ENCODE measurements at regions not wholly inside any gene's neighbourhood (a gene's known extent, or its start where the extent isn't known, plus 50 kb on each side); places are given as distances from the start of the nearest gene placed in this dataset.

DNA sequence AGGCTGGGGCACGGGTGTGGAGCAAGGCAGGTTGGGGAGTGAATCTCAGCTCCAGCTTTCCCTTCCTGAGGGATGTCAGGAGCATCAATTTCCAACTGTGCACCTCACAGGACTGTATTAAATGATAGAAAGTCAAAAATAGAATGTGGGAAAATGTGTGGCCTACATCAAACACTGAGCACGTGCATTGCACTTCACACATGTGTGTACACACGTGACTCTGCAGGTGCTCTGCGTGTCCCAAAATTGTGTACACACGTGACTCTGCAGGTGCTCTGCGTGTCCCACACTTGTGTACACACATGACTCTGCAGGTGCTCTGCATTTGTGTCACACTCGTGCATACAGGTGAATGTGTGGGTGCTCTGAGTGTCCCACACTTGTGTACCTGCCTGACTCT, 577.2 kb upstream of the SALL3 start:
- peaks cover 3% of the 10 kb centered on the region for H3K9me3 ChIP-seq
- intact Hi-C loops (cut with DNase I): no loop called here
- TF ChIP-seq POLR2A (IDR thresholded peaks at IDR 0.05): no peak
- no peak for TF ChIP-seq CTCF (IDR thresholded peaks at IDR 0.05)
- no peak for TF ChIP-seq POLR2AphosphoS5 (IDR thresholded peaks at IDR 0.05; ENCODE audit: insufficient read depth in 1 of 2, low read depth in 1 of 2)
- no peak overlapping the region for H3K27ac ChIP-seq
- no peaks in the 10 kb centered on the region for H3K36me3 ChIP-seq
- no peaks in the 10 kb centered on the region for H3K27me3 ChIP-seq
- H3K4me3 ChIP-seq: no peak overlapping the region
- DNase-seq (ENCODE audit: extremely low spot score in 2 of 2): no peak
- no peaks in the 10 kb centered on the region for H3K4me1 ChIP-seq

DNA sequence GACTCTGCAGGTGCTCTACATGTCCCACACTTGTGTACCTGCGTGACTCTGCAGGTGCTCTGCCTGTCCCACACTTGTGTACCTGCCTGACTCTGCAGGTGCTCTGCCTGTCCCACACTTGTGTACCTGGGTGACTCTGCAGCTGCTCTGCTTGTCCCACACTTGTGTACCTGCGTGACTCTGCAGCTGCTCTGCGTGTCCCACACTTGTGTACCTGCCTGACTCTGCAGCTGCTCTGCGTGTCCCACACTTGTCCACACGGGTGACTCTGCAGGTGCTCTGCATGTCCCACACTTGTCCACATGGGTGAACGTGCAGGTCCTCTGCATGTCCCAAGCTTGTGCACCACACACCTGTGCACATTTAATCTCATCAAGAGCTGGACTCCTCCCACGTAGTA, 576.7 kb upstream of the SALL3 start:
- Histone ChIP-seq H3K36me3 (no peaks in the 10 kb centered on the region), H3K27me3 (no peaks in the 10 kb centered on the region), H3K4me3 (no peak overlapping the region), H3K27ac (no peak overlapping the region), H3K9me3 (no peaks in the 10 kb centered on the region), H3K4me1 (no peaks in the 10 kb centered on the region)
- intact Hi-C loops (cut with DNase I): no loop called here
- TF ChIP-seq POLR2A (IDR thresholded peaks at IDR 0.05): no peak
- TF ChIP-seq POLR2AphosphoS5 (IDR thresholded peaks at IDR 0.05; ENCODE audit: insufficient read depth in 1 of 2, low read depth in 1 of 2): no peak
- TF ChIP-seq CTCF (IDR thresholded peaks at IDR 0.05): no peak
- no peak for DNase-seq (ENCODE audit: extremely low spot score in 2 of 2)

DNA sequence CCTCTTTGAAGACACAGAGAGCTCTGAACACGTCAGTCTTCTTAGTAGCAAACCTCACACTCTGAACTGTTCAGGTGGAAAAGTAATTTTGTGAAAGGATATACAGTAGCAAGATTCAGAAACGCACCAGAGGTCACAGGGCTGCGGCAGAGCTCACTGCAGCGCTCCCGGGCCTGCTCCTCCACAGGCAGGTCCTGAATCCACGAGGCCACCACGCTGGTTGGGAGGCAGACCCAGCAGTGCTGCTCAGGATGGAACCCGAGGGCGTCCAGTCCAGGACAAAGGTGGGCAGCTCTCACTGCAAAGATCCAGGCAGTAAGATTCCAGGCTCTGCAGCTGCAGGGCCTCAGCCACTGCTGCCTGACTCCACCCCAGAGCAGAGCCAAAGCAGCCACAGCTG, 576.2 kb upstream of the SALL3 start:
- Histone ChIP-seq H3K4me3 (no peak overlapping the region), H3K4me1 (no peaks in the 10 kb centered on the region), H3K27ac (no peak overlapping the region), H3K9me3 (no peaks in the 10 kb centered on the region), H3K27me3 (no peaks in the 10 kb centered on the region), H3K36me3 (no peaks in the 10 kb centered on the region)
- TF ChIP-seq POLR2A (IDR thresholded peaks at IDR 0.05) (no peak), POLR2AphosphoS5 (IDR thresholded peaks at IDR 0.05; ENCODE audit: insufficient read depth in 1 of 2, low read depth in 1 of 2) (no peak), CTCF (IDR thresholded peaks at IDR 0.05) (no peak)
- intact Hi-C loops (cut with DNase I): no loop called here
- no peak for DNase-seq (ENCODE audit: extremely low spot score in 2 of 2)

DNA sequence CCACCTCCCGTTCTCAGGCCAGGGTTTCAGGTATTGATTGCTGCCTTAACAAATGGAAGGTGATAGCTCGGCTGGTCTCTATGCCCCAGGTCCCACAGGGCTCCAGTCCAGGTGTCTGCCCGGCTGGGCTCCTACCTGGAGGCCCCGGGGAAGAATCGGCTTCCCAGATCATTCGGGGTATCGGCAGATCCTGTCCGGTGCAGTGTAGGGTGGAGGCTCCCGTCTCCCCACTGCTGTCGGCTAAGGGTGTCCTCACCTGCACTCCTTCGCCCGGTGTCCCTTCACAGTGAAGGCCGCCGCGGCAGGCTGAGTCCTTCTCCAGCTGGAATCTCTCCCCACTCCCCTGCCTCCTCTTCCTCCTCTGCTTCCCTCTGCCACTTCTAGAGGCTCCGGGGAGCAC, 573.9 kb upstream of the SALL3 start:
- DNase-seq (ENCODE audit: extremely low spot score in 2 of 2): no peak
- TF ChIP-seq POLR2AphosphoS5 (IDR thresholded peaks at IDR 0.05; ENCODE audit: insufficient read depth in 1 of 2, low read depth in 1 of 2) (no peak), CTCF (IDR thresholded peaks at IDR 0.05) (no peak)

DNA sequence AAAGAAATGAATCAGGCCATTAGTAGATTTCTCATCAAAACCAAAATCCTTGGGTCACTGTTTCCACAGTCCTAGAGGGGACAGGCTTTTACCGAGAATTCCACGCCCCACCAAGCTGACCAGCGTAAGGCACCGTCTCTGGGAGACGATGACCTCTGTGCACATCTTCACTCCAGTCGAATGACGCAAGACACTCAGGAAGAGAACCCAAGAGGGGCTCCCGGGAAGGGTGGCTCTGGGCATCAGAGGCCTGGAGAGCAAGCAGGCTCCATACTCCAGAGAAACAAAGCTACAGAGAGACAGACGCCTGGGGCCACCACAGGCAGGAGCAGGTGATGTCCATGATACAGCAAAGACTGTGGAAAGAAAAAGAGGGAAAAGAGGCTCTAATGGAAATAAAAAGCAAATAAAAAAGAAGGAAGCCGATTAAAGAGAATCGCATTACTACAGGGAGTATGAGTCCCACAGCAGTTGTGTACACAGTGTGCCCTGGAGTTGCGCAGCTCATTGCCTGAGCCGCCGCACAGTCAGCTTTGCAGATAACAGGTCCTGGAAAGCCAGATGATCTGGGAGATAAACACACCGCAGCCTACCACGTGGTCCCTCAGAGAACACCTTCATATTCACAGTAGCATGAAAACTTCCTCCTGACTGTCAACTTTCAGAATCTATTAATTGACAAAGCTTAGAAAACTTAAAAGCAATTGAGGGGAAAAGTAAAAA, 572.7 kb upstream of the SALL3 start:
- Histone ChIP-seq H3K36me3 (no peaks in the 10 kb centered on the region), H3K4me1 (no peaks in the 10 kb centered on the region), H3K27ac (no peak overlapping the region), H3K4me3 (no peak overlapping the region), H3K9me3 (no peaks in the 10 kb centered on the region), H3K27me3 (no peaks in the 10 kb centered on the region)
- intact Hi-C loops (cut with DNase I): no loop called here
- TF ChIP-seq POLR2A (IDR thresholded peaks at IDR 0.05) (no peak), POLR2AphosphoS5 (IDR thresholded peaks at IDR 0.05; ENCODE audit: insufficient read depth in 1 of 2, low read depth in 1 of 2) (no peak), CTCF (IDR thresholded peaks at IDR 0.05) (no peak)
- DNase-seq (ENCODE audit: extremely low spot score in 2 of 2): no peak

More for the DNA sequence above, 573.9 kb upstream of the SALL3 start:
- intact Hi-C loops (cut with DNase I): no loop called here
- H3K36me3 ChIP-seq: no peaks in the 10 kb centered on the region
- no peak overlapping the region for H3K4me3 ChIP-seq
- no peak overlapping the region for H3K27ac ChIP-seq
- H3K9me3 ChIP-seq: no peaks in the 10 kb centered on the region
- H3K27me3 ChIP-seq: no peaks in the 10 kb centered on the region
- no peaks in the 10 kb centered on the region for H3K4me1 ChIP-seq

Measured in vagina (tissue), 2 donors.